Right lobe of liver (tissue), 6 donors: ENCODE measurements at regions not wholly inside any gene's neighbourhood (a gene's known extent, or its start where the extent isn't known, plus 50 kb on each side); places are given as distances from the start of the nearest gene placed in this dataset.

Source experiments
- ATAC-seq, 4 donors: fragments of 200-7000 bp; cut with Tn5 transposase; one replicate each; pipeline ENCODE4 v1.9.1; 2020; ENCODE audit warnings: mild to moderate bottlenecking in 4 of 4, moderate library complexity in 4 of 4
- DNase-seq, 3 donors: peaks; one replicate each; pipeline ENCODE4 v3.0.0-alpha.2; 2020
- H3K27ac ChIP-seq, 3 donors: fragments of 200-600 bp; one replicate each; pipeline ENCODE4 v1.8.0; 2022
- H3K27me3 ChIP-seq, 2 donors: fragments of 200-600 bp; one replicate each; pipeline ENCODE4 v1.8.0; 2022
- H3K36me3 ChIP-seq, 4 donors: fragments of 200-600 bp; sonication (generic) in 1 of 4; one replicate each; pipeline versions ENCODE4 v1.5.1 to v1.8.0; 2017 to 2022; ENCODE audit warnings: control low read depth in 1 of 4
- H3K4me1 ChIP-seq, 4 donors: fragments of 200-600 bp; sonication (generic) in 1 of 4; one replicate each; pipeline versions ENCODE4 v1.5.1 to v1.8.0; 2017 to 2022; ENCODE audit warnings: control low read depth in 1 of 4
- H3K4me3 ChIP-seq, 3 donors: fragments of 200-600 bp; one replicate each; pipeline ENCODE4 v1.8.0; 2022
- H3K9me3 ChIP-seq, 4 donors: fragments of 200-600 bp; sonication (generic) in 1 of 4; one replicate each; pipeline versions ENCODE4 v1.5.1 to v1.8.0; 2017 to 2022; ENCODE audit warnings: control low read depth in 1 of 4
- CTCF ChIP-seq, 4 donors: fragments of 200-600 bp in 3 of 4; fragments of 450-650 bp in 1 of 4; IDR thresholded peaks; one replicate each; pipeline versions ENCODE4 v1.5.1 to v1.8.0; 2016 to 2022; ENCODE audit warnings: antibody characterized with exemption in 4 of 4, mild to moderate bottlenecking in 2 of 4
- POLR2A ChIP-seq: fragments of 450-650 bp; IDR thresholded peaks from one replicate; pipeline ENCODE4 v1.6.1; 2017; ENCODE audit warnings: antibody characterized with exemption, mild to moderate bottlenecking
- WGBS: methylation state at CpG from one replicate; pipeline ENCODE4 v1.1.6; 2018; ENCODE audit warnings: low coverage, low lambda C conversion rate; ENCODE audit not compliant: insufficient coverage; ENCODE audit errors: missing lambda C conversion rate; 5-methylcytosine and 5-hydroxymethylcytosine counted together
- intact Hi-C, 2 donors: fragments of 100-400 bp; cut with DNase I; formaldehyde crosslinking; loops; one replicate each; pipeline versions ENCODE4 v1.11.2 to v1.14.1; 2022
- donor health status: DM: no; HTN: yes; CAD: no.
- donor health status: DM: no; HTN: no; CAD: no.
- donor health status: DM: no; HTN: no; CAD: no.
- donor health status: DM: no; HTN: yes; CAD: no.
- donor health status: DM: no; HTN: yes; CAD: no.

- Histone ChIP-seq H3K9me3 (no peaks in the 10 kb centered on the region), H3K4me3 (no peak overlapping the region), H3K36me3 (no peaks in the 10 kb centered on the region), H3K27me3 (no peaks in the 10 kb centered on the region), H3K4me1 (no peaks in the 10 kb centered on the region), H3K27ac (no peak overlapping the region)
- 44% methylated on average over 6 of the region's 6 CpGs for WGBS
- DNase-seq = no peak
- no peak for ATAC-seq
- intact Hi-C loops = no loop called here
- TF ChIP-seq CTCF (IDR thresholded peaks at IDR 0.05) (no peak), POLR2A (no peak)
Observed at GRCh38 chr13:84272877-84273562, 390.7 kb upstream of the SLITRK1 start.

- H3K27ac ChIP-seq = no peak overlapping the region
- WGBS = 42% methylated on average over 6 of the region's 6 CpGs
- no peak for ATAC-seq
- no peaks in the 10 kb centered on the region for H3K36me3 ChIP-seq
- no peaks in the 10 kb centered on the region for H3K4me1 ChIP-seq
- TF ChIP-seq CTCF (IDR thresholded peaks at IDR 0.05) (no peak), POLR2A (no peak)
- no peaks in the 10 kb centered on the region for H3K27me3 ChIP-seq
- H3K9me3 ChIP-seq = no peaks in the 10 kb centered on the region
- H3K4me3 ChIP-seq = no peak overlapping the region
- intact Hi-C loops = no loop called here
- no peak for DNase-seq
Observed at GRCh38 chr13:84265257-84265764, 383.0 kb upstream of the SLITRK1 start.

GRCh38 chr13:84263354-84264069, 381.2 kb upstream of the SLITRK1 start:
- no peak overlapping the region for H3K4me3 ChIP-seq
- no peaks in the 10 kb centered on the region for H3K36me3 ChIP-seq
- no peak for ATAC-seq
- 33% methylated on average over 9 of the region's 9 CpGs for WGBS
- no peak for DNase-seq
- intact Hi-C loops = no loop called here
- H3K9me3 ChIP-seq = no peaks in the 10 kb centered on the region
- H3K27ac ChIP-seq = no peak overlapping the region
- no peak for TF ChIP-seq POLR2A
- TF ChIP-seq CTCF (IDR thresholded peaks at IDR 0.05) = no peak
- H3K4me1 ChIP-seq = no peaks in the 10 kb centered on the region
- no peaks in the 10 kb centered on the region for H3K27me3 ChIP-seq

- no peaks in the 10 kb centered on the region for H3K4me1 ChIP-seq
- DNase-seq (no peak), ATAC-seq (no peak)
- H3K27ac ChIP-seq = no peak overlapping the region
- WGBS = 56% methylated on average over 3 of the region's 3 CpGs
- no peaks in the 10 kb centered on the region for H3K9me3 ChIP-seq
- no peaks in the 10 kb centered on the region for H3K36me3 ChIP-seq
- no peaks in the 10 kb centered on the region for H3K27me3 ChIP-seq
- no peak overlapping the region for H3K4me3 ChIP-seq
- intact Hi-C loops = no loop called here
- TF ChIP-seq POLR2A = no peak
Observed at GRCh38 chr13:84255226-84255797, 373.0 kb upstream of the SLITRK1 start.

GRCh38 chr13:84249463-84249862, 367.2 kb upstream of the SLITRK1 start:
- Histone ChIP-seq H3K9me3 (no peaks in the 10 kb centered on the region), H3K4me1 (no peaks in the 10 kb centered on the region), H3K4me3 (no peak overlapping the region), H3K27me3 (no peaks in the 10 kb centered on the region), H3K27ac (no peak overlapping the region), H3K36me3 (no peaks in the 10 kb centered on the region)
- no peak for TF ChIP-seq POLR2A
- TF ChIP-seq CTCF (IDR thresholded peaks at IDR 0.05) = no peak
- intact Hi-C loops = no loop called here
- DNase-seq (no peak), ATAC-seq (no peak)
- WGBS = 60% methylated on average over 2 of the region's 3 CpGs
